CD4-positive, alpha-beta T cell (primary cell): ENCODE measurements at regions not wholly inside any gene's neighbourhood (a gene's known extent, or its start where the extent isn't known, plus 50 kb on each side); places are given as distances from the start of the nearest gene placed in this dataset.

ENCODE experiments used
- ATAC-seq: fragments of 200-7000 bp; cut with Tn5 transposase; one replicate; pipeline ENCODE4 v1.10.0; 2022; ENCODE audit warnings: mild to moderate bottlenecking; ENCODE audit not compliant: poor library complexity
- CTCF ChIA-PET: fragments of 350-600 bp; sonication (Branson Sonifier 250); formaldehyde crosslinking; loops from one replicate; lab custom pipeline; 2021; ENCODE audit warnings: antibody characterized with exemption, inconsistent platforms; lab: Charles Lee
- POLR2A ChIA-PET: fragments of 350-600 bp; sonication (Branson Sonifier 250); formaldehyde crosslinking; loops from one replicate; lab custom pipeline; 2021; ENCODE audit warnings: antibody characterized with exemption, inconsistent platforms; lab: Charles Lee
- DNase-seq, 14 experiments: peaks; one replicate each; pipeline ENCODE4 v3.0.0-alpha.2; 2013 to 2020; ENCODE audit warnings: mixed read lengths in 2 of 14
- H3K27ac ChIP-seq, 2 donors: one replicate each; pipeline versions ENCODE4 v1.5.1 to v1.7.0; 2013; ENCODE audit warnings: low read length in 2 of 2, low read depth in 1 of 2, mild to moderate bottlenecking in 1 of 2
- H3K27me3 ChIP-seq, 2 experiments: 1 replicate in 1 of 2; 2 replicates in 1 of 2; pipeline versions ENCODE4 v1.6.1 to v1.7.0; 2013; ENCODE audit warnings: low read length in 2 of 2, control low read depth in 1 of 2, mild to moderate bottlenecking in 1 of 2, moderate library complexity in 1 of 2; ENCODE audit not compliant: insufficient read depth in 2 of 2, control insufficient read depth in 1 of 2
- H3K36me3 ChIP-seq: one replicate; pipeline ENCODE4 v1.6.1; 2013; ENCODE audit warnings: low read length, control low read depth; ENCODE audit not compliant: insufficient read depth
- H3K4me1 ChIP-seq: one replicate; pipeline ENCODE4 v1.6.1; 2013; ENCODE audit warnings: low read length, control low read depth; ENCODE audit not compliant: insufficient read depth
- H3K4me3 ChIP-seq: one replicate; pipeline ENCODE4 v1.5.1; 2013; ENCODE audit warnings: mild to moderate bottlenecking, low read length, moderate library complexity
- H3K9me3 ChIP-seq, 2 experiments: 1 replicate in 1 of 2; 2 replicates in 1 of 2; pipeline versions ENCODE4 v1.6.1 to v1.7.0; 2013; ENCODE audit warnings: low read length in 2 of 2, mild to moderate bottlenecking in 2 of 2, control low read depth in 1 of 2, moderate library complexity in 1 of 2; ENCODE audit not compliant: control insufficient read depth in 1 of 2, insufficient read depth in 1 of 2
- H3K27ac Mint-ChIP-seq: one replicate; pipeline ENCODE4 v1.8.0; 2020; ENCODE audit warnings: mixed read lengths
- H3K27me3 Mint-ChIP-seq: one replicate; pipeline ENCODE4 v1.8.0; 2021; ENCODE audit warnings: mixed read lengths
- H3K36me3 Mint-ChIP-seq: one replicate; pipeline ENCODE4 v1.8.0; 2021; ENCODE audit warnings: low read depth, mixed read lengths
- H3K4me1 Mint-ChIP-seq: one replicate; pipeline ENCODE4 v1.8.0; 2021; ENCODE audit warnings: low read depth, mixed read lengths
- H3K4me3 Mint-ChIP-seq: one replicate; pipeline ENCODE4 v1.8.0; 2020; ENCODE audit warnings: mild to moderate bottlenecking, mixed read lengths
- H3K9me3 Mint-ChIP-seq: one replicate; pipeline ENCODE4 v1.8.0; 2020; ENCODE audit warnings: mixed read lengths
- CTCF ChIP-seq: fragments of 200-600 bp; IDR thresholded peaks from one replicate; pipeline ENCODE4 v1.8.0; 2022; ENCODE audit warnings: antibody characterized with exemption, mild to moderate bottlenecking
- intact Hi-C, 2 experiments: fragments of 100-400 bp; cut with DNase I in 1 of 2; cut with micrococcal nuclease in 1 of 2; formaldehyde crosslinking; loops; one replicate each; pipeline versions ENCODE4 v1.15.1 to v1.9.0; 2023 to 2025; cut with DNase I, micrococcal nuclease

- no peak overlapping the region for H3K4me3 Mint-ChIP-seq
- H3K27me3 ChIP-seq = no peaks in the 10 kb centered on the region
Observed at GRCh38 chr16:55039042-55039441, 108.4 kb downstream of the IRX5 start.

GRCh38 chr16:55039511-55039910 is 108.8 kb downstream of the IRX5 start:
- intact Hi-C loops = no loop called here
- no peak for TF ChIP-seq CTCF
- peaks cover 0 to 12% of the 10 kb centered on the region in 2 experiments for H3K9me3 ChIP-seq
- Mint-ChIP-seq H3K9me3 (no peaks in the 10 kb centered on the region), H3K27ac (no peak overlapping the region), H3K4me3 (no peak overlapping the region), H3K4me1 (no peaks in the 10 kb centered on the region), H3K27me3 (no peaks in the 10 kb centered on the region), H3K36me3 (no peaks in the 10 kb centered on the region)
- ChIA-PET CTCF (no interaction called here), POLR2A (no interaction called here)
- H3K4me3 ChIP-seq = no peak overlapping the region
- ATAC-seq (no peak), DNase-seq (no peak)
- H3K36me3 ChIP-seq = no peaks in the 10 kb centered on the region
- no peaks in the 10 kb centered on the region for H3K27me3 ChIP-seq
- no peaks in the 10 kb centered on the region for H3K4me1 ChIP-seq
- no peak overlapping the region for H3K27ac ChIP-seq

More at GRCh38 chr16:55039042-55039441, 108.4 kb downstream of the IRX5 start:
- H3K36me3 Mint-ChIP-seq = no peaks in the 10 kb centered on the region
- ChIA-PET CTCF (no interaction called here), POLR2A (no interaction called here)
- Histone ChIP-seq H3K27ac (no peak overlapping the region), H3K4me3 (no peak overlapping the region), H3K36me3 (no peaks in the 10 kb centered on the region), H3K9me3 (peaks cover 0 to 12% of the 10 kb centered on the region in 2 experiments), H3K4me1 (no peaks in the 10 kb centered on the region)
- ATAC-seq (no peak), DNase-seq (no peak)
- no peak for TF ChIP-seq CTCF
- no peaks in the 10 kb centered on the region for H3K4me1 Mint-ChIP-seq
- H3K27me3 Mint-ChIP-seq = no peaks in the 10 kb centered on the region
- intact Hi-C loops = no loop called here
- no peak overlapping the region for H3K27ac Mint-ChIP-seq
- H3K9me3 Mint-ChIP-seq = no peaks in the 10 kb centered on the region

- POLR2A ChIA-PET = no interaction called here
- Histone ChIP-seq H3K4me3 (no peak overlapping the region), H3K36me3 (no peaks in the 10 kb centered on the region), H3K9me3 (peaks cover 0 to 12% of the 10 kb centered on the region in 2 experiments), H3K27me3 (no peaks in the 10 kb centered on the region), H3K4me1 (no peaks in the 10 kb centered on the region), H3K27ac (no peak overlapping the region)
- Mint-ChIP-seq H3K27me3 (peaks cover under 1% of the 10 kb centered on the region), H3K27ac (no peak overlapping the region), H3K9me3 (no peaks in the 10 kb centered on the region), H3K36me3 (no peaks in the 10 kb centered on the region), H3K4me1 (no peaks in the 10 kb centered on the region), H3K4me3 (no peak overlapping the region)
- ATAC-seq (no peak), DNase-seq (no peak)
- intact Hi-C loops = no loop called here
- no peak for TF ChIP-seq CTCF
- CTCF ChIA-PET = no interaction called here
Observed at GRCh38 chr16:55039931-55040330, 109.3 kb downstream of the IRX5 start.
